GDM1 (cell line): ENCODE measurements at regions not wholly inside any gene's neighbourhood (a gene's known extent, or its start where the extent isn't known, plus 50 kb on each side); places are given as distances from the start of the nearest gene placed in this dataset.
"Not testable (repeated sequence)": the region's sequence is repeated elsewhere in the genome, so short reads cannot be mapped to it uniquely, and the experiment has no call there.

Source experiments
- DNase-seq: peaks from one replicate; lab custom pipeline; 2025; lab: John Stamatoyannopoulos, UW

DNA sequence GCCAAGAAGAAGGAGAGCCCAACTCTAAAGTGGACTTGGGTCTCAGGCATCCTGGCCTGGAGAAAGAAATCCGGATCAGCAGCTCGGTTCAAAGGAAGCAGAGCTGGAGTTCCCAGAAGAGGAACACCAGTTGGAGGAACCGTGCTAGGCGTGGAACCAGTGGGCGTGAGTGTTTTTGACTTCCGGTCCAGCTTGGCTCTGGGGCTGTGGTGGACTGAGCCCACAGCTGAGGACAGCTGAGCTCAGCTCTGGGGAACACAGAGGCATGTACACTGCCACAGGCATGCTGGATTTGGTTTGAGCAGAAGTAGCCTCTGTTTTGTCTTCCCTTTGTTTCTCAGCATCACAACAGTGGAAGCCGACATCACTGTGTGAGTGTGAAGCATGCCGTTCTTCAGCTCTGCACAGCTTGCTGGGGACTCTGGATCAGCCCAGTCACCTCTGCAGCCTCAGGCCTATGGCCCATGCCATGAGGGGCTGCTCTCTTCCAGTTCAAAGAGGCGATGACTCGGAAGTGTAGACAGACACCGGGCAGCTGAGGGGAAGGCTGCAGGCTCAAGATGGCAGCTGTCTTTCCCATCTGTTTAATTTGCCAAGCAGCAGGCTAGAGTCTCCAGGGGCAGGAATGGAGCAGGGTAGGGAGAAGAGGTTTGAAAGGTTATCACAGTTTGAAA lies 185.8 kb upstream of the UBE3A start:
- no peak for DNase-seq

GRCh38 chr15:25623708-25624107 lies 184.9 kb upstream of the UBE3A start:
- no peak for DNase-seq

DNA sequence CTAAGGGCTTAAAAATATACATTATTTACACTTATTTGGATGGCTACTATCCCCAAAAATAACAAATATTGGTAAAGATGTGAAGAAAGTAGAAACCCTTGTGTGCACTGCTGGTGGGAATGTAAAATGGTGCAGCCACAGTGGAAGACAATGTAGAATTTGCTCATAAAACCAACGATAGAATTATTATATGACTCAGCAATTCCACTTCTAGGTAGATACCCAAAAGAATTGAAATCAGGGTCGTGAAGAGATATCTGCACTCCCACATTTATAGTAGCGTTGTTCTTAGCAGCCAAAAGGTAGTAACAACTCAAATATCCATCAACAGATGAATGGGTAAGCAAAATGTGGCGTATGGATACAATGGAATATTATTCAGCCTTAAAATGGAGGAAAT lies 181.6 kb upstream of the UBE3A start:
- no peak for DNase-seq

GRCh38 chr15:25619761-25620160 lies 180.9 kb upstream of the UBE3A start:
- no peak for DNase-seq

DNA sequence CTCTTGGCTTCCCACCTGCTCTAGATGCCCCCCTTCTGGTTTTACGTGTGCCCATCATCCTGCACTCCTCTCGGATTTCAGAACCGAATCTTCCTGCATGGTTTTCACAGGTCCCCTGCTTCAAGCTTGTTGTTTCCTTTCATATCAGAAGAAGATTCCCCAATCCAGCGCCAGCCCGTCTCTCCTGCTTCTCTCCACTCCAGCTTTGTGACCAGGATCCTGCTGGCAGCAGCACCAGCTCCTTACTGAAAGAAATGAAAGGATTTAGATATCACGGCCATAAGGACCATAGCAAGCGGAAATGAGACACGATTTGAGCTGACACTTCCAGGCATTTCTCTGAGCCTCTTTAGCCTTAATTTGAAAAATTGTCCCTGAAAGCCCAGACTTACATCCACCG lies 180.3 kb upstream of the UBE3A start:
- no peak for DNase-seq

DNA sequence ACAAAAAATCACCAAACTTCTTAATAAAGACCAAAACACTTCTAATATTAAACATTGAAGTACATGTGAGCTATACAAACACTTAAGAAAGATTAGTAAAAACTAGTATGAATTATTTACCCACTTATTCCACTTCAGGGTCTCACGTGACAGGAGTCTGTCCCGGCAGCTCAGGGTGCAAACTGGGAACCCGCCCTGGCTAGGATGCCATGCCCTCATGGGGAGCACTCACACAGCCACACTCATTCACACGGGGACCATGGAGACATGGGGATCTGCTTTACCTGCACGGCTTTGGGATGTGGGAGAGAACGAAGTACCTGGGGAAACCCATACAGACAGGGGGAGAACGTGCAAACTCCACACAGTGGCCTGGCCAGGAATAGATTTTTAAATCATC lies 179.3 kb upstream of the UBE3A start:
- no peak for DNase-seq

- DNase-seq = no peak
Observed at GRCh38 chr15:25616471-25616870, 177.6 kb upstream of the UBE3A start.

DNA sequence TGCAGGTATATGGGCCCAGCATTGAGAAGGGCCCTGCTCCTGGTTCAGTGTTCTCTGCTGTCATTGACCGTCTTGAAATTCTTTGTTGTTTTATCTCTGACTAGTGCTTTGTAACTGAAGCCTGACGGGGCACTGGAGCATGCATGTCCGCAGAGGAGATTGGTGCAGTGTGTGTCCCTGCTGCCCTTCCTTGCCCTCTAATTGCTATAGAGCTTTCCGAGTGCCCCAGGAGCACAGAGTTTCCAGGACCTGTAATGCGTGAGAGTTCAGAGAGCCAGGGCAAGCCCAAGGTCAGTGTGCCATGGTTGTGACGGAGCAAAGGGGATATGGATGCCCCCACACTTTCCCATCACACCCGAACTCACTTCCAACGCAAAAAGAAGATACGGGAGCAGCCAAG lies 174.3 kb upstream of the UBE3A start:
- no peak for DNase-seq

DNA sequence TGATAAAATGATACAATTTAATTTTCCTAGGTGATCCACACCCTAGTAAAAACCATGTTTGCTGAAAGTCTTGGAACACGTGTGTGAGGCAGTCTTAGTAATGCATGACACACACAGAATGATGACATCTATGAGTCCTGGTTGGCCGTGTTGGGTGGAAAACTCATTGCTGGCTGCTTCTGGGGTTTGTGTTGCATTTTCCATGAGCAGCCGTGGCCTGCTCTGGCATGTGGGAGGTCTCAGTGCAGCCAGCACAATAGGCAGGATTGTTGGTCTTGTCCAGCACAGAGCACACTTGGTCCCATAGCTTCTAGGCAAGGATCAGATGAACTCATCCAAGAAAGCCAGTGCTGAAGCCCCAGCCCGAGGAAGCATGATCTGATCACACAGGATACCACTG lies 172.8 kb upstream of the UBE3A start:
- no peak for DNase-seq

GRCh38 chr15:25609371-25609770 lies 170.5 kb upstream of the UBE3A start:
- no peak for DNase-seq

GRCh38 chr15:25608926-25609325 lies 170.1 kb upstream of the UBE3A start:
- no peak for DNase-seq

DNA sequence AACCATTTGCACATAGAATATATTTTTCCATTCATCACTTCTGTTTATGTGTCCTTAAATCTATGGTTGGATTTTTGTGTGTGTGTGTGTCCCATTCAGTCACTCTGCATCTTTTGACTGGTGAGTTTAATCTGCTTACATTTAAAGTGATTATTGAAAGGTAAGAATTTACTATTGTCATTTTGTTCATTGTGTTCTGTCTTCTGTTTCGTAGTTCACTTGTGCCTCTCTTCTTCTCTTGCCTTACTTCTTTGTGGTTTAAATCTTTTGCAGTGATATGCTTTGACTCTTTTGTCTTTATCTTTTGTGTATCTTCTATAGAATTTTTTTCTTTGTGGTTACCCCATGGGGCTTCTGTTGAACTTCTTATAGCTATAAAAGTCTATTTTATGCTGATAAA lies 166.3 kb upstream of the UBE3A start:
- DNase-seq = no peak

DNA sequence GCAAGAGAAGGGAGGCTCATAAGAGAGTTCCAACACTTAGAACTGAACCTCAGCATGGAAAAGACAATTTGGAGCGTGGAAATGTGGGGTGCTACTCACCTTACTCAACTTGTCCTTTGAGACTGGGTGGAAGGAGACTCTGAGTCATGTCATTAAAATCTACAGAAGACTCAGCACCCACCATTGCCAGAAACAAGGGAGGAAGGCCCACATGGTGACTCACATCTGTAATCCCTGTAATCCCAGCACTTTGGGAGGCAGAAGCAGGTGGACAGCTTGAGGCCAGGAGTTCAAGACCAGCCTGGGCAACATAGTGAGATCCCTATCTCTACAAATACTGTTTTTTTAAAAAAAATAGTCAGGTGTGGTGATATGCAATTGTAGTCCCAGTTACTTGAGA lies 161.9 kb upstream of the UBE3A start:
- no peak for DNase-seq

- no peak for DNase-seq
Observed at GRCh38 chr15:25597571-25597970, 158.7 kb upstream of the UBE3A start.

DNA sequence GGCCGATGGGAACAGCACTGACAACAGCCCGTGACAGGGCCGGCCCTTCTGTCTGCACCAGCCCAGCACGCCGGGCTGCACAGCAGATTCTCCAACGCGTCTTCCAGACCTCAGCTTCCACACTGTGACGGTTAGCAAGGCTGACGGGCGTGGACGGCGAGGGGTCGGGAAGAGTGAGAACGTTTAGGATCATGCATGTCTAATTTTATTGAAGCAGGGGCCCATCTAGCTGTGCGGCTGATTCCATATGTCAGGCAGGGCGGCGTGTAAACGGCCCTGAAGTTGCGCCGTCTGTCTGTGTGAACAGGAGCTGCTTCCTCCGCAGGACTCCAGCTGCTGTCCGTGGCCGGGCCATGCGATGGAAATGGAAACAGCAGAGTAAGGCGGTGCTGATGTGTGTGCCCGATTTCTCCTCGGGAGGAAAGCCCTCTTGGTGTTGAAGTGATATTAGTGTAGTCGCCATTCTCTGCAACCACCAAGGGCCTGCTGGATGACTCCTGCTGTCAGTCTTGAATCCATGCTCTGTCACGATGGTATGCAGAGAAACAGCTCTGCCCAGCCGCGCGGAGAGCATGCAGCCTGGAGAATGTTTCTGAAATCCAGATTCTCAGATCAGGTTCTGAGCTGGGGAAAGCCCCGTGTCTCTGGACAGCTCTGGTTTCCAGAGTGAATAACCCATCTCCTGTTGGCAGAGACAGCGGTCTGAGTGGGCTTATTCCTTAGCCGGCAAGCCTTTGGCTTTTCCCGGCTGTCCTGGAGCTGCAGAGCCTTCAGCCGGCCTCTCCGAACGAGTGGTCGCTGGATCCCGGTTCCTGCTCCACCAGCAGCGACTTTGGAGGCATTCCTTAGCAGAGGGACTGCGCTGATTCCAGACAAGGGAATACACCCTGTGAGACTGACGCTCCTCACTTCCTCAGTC lies 158.1 kb upstream of the UBE3A start:
- no peak for DNase-seq

DNA sequence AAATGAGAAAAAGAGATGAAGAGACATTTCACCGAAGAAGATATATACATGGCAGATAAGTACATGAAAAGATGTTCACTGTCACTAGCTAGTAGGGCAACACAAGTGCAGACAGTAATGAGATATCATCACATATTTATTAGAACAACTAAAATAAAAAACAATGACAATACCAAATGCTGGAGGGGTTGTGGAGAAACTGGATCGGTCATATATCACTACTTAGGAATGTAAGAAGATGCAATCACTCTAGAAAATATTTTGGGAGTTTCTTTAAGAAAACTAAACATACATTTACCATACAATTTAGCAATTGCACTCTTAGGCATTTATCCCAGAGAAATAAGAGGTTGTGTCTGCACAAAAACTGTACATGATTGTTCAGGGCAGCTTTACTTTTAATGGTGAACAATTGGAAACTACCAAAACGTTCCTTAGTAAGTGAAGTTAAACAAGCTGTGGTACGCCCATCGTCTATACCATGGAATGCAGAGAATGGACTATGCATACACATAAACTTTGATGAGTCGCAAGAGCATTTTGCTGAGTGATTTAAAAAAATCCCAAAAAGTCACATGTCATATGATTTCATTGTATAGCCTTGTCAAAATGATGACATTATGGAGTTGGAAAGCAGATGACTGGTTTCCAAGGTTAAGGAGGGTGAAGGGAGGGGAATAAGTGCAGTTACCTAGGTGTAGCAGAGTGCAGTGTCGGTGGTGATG lies 149.0 kb upstream of the UBE3A start:
- no peak for DNase-seq

DNA sequence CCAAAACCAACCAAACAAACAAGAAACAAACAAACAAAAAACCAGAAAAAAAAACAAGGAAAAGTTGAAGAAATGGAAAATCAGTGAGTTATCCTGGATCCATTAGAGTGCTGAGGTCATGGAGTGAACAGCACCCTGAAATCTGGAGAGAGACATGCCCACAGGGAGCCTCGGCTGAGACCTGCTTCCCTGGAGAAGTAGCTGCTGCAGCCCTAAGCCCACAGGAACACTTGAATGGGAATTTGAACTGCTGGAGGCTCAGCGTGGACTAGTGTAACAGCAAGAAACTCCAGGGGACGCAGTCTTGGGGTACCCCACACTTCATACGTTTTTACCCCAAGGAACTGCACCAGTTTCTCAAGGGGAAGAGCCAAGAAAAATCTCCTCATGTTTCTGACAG lies 144.1 kb upstream of the UBE3A start:
- no peak for DNase-seq

DNA sequence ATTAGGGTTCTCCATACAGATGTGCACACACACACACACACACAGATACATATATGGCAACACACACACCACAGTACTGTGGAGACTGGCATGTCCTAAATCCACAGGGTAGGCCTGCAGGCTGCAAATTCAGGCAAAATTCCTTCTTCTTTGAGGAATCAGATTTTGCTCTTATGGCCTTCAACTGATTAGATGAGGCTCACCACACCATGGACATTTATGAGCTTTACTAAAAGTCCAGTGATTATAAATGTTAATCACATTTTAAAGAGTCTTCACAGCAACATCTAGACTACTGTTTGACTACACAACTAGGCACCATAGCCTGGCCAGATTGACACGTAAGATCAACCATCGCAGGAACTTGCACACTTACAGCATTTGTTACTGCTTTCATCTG lies 140.3 kb upstream of the UBE3A start:
- no peak for DNase-seq

DNA sequence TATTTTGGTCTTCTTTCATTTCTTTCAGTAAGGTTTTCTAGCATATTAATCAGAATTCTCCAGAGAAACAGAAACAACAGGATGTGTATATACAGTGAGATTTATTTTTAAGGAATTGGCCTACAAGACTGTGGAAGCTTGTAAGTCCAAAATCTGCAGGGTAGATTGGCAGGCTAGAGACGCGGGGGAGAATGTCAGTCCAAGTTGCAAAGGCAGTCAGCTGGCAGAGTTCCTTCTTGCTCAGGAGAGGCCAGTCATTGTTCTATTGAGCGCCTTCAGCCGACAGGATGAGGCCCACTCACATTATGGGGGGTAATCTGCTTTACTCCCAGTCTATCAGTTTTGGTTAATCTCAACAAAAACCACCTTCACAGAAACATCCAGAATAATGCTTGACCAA lies 133.4 kb upstream of the UBE3A start:
- DNase-seq = no peak

DNA sequence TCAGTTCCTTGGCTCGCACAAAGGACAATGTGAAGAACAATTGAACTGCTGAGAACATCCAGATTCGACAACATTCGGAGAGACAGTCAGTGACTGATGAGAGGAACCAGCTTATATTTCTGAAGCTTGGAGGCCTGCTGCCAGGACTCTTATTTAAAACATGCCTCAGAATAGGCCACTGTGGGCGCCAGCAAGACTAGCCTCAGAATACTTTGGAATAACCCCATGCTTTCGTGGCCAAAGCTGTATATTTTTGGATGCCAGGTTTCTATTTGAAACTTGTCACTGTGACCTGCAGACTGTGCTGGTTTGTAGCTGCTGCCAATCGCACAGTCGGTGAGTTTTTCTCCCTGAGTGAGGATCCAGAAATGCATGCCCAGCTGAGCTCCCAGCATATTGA lies 129.9 kb upstream of the UBE3A start:
- no peak for DNase-seq

DNA sequence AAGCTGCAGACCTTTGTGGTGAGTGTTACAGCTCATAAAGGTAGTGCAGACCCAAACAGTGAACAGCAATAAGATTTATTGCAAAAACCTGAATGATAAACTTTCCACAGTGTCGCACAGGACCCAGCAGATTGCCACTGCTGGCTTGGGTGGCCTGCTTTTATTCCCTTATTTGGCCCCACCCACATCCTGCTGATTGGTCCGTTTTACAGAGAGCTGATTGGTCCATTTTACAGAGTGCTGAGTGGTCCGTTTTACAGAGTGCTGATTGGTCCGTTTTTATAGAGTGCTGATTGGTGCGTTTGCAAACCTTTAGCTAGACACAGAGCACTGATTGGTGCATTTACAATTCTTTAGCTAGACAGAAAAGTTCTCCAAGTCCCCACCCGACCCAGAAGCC lies 127.7 kb upstream of the UBE3A start:
- not testable (repeated sequence) for DNase-seq

GRCh38 chr15:25565470-25566264 lies 126.8 kb upstream of the UBE3A start:
- DNase-seq = no peak
